Breast epithelium (tissue), 3 donors: ENCODE measurements at regions not wholly inside any gene's neighbourhood (a gene's known extent, or its start where the extent isn't known, plus 50 kb on each side); places are given as distances from the start of the nearest gene placed in this dataset.

Source experiments
- CTCF ChIP-seq, 3 donors: fragments of 450-650 bp; IDR thresholded peaks; one replicate each; pipeline ENCODE4 v1.5.1; 2016 to 2017; ENCODE audit warnings: antibody characterized with exemption in 3 of 3, mild to moderate bottlenecking in 3 of 3, moderate library complexity in 3 of 3
- POLR2A ChIP-seq: fragments of 450-650 bp; IDR thresholded peaks from one replicate; pipeline ENCODE4 v1.6.1; 2016; ENCODE audit warnings: antibody characterized with exemption, mild to moderate bottlenecking, moderate library complexity
- POLR2AphosphoS5 ChIP-seq, 3 donors: sonication (generic); formaldehyde crosslinking; IDR thresholded peaks; one replicate each; pipeline ENCODE4 v1.6.1; 2017; ENCODE audit warnings: antibody characterized with exemption in 3 of 3

DNA sequence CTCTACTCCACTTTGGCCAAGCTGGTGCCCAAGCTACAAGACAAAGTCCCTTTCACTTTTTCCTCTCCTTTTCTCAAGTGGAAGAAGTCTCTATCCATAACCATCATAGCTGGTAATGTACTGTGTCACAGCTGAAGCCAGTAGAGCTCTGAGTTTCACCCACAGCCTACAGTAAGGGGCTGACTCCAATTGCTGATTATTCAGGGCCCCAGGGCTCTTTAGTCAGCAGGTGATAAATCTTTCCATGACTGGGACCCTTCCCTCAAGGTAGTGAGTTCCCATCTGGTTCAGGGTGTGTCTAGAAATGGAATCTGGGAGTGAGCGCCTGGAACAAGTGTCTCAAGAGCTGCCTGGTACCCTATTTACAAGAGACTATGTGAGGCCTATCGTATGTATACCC, 436.0 kb upstream of the CA10 start:
- TF ChIP-seq POLR2A (no peak), CTCF (IDR thresholded peaks at IDR 0.05) (no peak), POLR2AphosphoS5 (IDR thresholded peaks at IDR 0.05) (no peak)
